Superior temporal gyrus (tissue), 1 donor: ENCODE measurements at regions not wholly inside any gene's neighbourhood (a gene's known extent, or its start where the extent isn't known, plus 50 kb on each side); places are given as distances from the start of the nearest gene placed in this dataset.

Source experiments
- DNase-seq: peaks from one replicate; pipeline ENCODE4 v3.0.0-alpha.2; 2016; ENCODE audit errors: extremely low spot score

DNA sequence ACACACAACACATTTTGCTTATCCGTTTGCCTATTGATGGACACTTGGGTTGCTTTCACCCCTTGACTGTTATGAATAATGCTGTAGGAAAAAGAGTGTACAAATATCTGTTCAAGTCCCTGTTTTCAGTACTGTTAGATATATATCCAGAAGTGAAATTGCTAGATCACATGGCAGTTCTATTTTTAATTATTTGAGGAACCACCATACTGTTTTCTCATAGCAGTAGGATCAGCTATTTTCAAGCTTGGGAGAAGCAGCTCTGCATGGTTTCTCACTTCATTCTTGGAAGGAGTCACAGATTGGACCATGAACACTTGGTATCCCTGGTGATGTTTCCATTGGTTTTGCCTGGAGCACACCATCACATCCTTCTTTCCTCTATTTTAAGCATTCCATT lies 114.4 kb upstream of the ZP4 start:
- DNase-seq: no peak

DNA sequence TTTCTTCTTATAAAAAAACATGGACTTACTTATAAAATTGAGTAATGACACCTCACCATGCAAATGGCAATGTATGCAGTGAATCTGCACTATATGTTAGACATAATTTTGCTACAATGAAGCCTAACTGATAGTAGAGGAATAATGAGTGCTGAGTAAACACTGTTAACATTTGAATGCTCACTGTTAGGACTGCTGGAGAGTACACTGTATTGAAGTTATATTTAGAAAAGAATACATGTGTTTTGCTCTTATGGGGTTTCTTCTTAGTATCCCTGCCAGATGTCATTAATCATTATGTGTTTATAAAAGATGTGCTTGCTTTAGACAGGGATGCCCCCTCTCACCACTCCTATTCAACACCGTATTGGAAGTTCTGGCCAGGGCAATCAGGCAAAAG lies 111.1 kb upstream of the ZP4 start:
- no peak for DNase-seq

DNA sequence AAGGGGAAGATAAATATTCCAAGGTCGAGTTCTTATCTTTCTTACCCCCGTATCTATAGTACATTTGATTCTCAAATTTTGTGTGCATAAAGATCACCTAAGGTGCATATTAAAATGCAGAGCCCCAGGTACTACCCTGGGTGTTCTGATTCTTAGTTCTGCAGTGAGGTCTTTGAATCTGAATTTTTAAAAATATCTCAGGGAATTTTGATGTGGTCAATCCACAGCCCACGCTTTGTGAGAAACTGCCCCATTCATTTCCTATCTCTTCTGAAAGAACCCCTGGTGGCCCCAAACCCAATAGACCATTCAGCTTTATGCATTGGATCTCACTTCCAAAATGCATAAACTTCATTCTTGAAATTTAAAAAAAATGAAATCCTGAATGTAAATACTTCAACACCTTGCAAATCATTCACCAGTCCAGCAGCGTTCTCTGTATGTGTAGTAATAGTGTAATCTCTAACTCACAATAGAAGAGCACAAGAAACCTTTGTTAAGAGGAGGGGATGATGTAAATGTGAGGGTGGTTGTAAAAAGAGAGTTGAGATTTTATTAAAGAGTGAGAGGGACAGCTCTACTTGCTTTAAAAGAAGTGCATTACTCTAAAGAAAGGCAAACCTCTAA lies 108.8 kb upstream of the ZP4 start:
- DNase-seq: no peak

DNA sequence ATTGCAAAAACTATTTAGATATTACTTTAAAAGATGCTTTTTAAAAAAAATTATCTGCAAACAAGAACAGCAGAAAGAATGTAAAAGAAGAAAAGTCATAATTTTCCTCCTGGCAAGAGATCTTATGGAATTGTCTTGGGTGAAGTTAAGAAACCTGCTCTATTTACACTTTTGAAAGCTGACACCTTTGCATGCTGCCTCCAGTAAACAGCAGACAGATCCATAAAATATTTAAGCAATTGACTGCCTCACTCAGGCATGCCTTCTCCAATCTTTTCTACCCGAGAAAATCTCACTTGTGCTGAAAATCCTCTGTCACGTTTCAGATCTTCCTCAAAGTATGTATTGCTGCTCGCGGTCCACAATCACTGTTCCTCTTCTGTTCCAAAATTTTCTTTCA lies 107.9 kb upstream of the ZP4 start:
- no peak for DNase-seq

DNA sequence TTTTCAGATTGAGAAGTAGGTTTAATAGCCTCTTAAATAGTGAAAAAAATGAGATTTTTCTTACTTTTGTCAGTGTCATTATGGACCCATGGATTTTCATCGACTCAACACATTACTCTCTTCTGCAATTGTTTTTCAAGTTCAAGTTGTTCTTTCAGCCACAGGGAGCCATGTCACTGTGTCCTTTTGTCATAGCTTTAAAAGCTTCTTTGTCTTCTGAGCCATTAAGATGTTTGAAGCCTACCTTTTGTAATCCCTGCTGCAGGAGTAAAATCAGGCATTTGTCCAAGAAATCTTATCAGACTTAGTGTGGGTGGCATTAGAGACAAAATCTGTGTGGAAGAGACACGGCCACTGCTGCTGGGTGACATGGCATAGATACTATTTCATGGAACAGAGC lies 92.8 kb upstream of the ZP4 start:
- no peak for DNase-seq

DNA sequence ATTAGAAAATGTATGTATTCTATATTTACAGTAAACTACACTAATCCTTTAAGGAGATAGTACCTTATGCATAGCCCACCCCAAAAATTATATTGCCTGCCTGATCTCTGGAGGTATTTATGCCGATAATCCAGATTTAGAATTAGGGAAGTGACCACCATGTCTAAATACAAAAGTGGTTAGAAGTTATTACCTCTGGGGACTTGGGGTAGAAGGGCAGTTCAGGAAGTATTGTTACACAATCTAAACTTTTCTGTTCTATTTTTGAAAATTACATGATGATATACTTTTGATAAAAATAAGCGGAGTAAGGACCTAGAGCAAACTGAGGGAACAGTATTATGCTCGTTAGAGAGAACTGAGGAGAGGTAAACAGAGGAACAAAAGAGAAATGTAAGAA lies 90.5 kb upstream of the ZP4 start:
- DNase-seq: no peak

DNA sequence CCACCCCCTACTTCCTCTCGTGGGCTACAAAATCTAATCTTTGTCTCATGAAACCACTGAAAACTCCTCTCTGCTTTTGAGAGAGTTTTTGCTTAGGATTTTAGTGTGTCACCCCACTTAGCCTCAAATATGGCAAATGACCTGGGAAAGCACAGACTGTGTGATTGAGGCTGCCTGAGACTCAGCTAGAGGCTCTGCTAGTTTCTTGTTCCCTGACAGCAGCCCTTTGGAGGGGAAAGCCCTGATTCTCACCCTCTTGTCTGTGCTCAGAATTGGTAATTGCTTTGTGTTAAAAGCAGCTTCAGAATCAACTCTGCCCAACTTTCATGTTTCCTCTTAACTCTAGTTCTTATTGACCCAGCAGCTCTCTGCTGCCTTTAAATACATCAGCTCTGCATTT lies 85.6 kb upstream of the ZP4 start:
- no peak for DNase-seq

DNA sequence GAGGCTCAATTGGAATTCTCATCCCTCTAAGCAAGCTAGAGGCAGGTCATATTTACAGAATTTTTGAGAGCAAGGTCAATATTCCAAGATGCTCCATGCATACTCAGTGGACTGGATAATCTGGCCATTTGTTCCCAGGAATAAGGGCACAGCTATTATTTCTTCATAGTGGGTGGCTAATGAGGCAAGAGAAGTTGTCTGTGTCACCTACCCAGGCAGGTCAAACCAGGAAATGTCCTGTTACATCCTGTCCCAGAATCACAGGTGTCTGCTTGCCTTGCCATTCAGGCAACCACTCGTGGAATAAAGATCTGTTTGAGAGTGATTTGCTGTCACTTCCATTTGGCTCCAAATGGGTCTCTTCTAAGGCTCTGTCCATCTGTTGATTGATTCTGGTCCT lies 85.2 kb upstream of the ZP4 start:
- no peak for DNase-seq

DNA sequence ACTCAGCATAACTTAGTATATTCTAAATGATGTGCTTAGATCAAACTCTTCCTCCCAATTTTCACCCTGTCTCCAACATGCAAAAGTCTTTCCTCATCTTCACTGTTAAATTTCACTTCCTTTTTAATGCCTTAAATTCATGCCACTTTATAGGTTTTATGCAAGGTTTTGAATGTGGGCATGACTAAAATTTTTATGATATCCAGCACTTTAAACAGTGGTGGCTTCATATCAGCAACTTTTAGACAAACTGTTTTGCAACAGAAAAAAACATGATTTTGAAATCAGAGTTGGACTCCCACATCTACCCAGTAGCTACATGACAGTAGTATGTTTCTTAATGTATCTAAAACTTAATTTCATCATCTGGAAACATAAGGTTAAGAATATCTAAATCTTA lies 84.7 kb upstream of the ZP4 start:
- no peak for DNase-seq

DNA sequence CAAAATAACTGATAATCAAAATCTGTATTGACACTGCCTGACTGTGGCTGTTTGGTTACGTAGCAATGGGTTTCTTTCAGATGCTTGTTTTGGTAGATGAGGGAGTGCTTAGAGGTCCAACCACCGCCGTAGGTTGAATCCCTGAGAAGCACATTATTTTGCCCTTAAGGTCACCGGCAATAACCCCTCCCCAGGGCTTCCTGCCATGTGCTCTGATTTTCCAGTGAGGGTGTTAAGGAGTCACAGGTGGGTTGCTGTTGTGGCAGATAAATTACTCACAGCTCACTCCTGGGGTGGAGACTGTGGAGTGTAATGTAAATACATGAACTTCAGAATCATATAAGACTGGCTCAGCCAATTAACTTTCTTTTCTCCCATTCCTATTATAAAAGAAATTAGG lies 81.5 kb upstream of the ZP4 start:
- DNase-seq: no peak

DNA sequence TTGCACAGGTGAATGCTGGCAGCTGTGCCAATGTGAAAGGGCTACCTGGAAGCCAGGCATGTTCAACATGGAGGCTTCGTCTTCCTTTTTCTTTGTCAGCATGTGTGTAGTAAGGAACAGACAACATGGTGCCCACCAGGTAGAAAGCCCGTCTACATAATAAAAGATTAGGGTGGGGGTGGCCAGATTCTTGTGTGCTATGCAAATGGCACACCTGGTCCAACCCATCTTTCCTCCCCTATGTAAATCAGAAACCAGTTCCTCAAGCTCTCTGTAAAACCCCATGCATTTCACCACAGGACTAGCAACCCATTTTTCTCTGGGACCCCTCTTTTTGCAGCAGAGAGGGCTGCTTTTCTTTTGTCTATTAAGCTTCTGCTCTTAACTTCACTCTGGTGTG lies 72.3 kb upstream of the ZP4 start:
- no peak for DNase-seq

DNA sequence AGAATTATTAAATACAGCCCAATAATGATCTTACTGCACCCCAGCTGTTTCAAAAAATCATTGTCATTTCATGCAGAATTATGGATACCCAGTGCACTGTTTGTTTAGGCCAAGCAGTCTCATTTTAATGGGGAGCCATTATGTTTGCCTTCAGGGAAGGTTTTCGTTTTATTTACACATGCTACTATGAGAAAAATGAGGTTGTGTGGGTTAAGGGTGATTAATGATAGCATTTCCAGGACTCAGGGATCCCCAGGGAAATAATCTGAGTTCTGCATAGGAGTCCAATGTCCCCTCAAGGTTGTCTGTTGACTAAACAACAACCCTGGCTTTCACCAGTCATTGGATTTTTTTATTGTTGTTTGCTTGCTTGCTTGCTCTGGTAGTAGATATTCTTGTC lies 71.0 kb upstream of the ZP4 start:
- no peak for DNase-seq

DNA sequence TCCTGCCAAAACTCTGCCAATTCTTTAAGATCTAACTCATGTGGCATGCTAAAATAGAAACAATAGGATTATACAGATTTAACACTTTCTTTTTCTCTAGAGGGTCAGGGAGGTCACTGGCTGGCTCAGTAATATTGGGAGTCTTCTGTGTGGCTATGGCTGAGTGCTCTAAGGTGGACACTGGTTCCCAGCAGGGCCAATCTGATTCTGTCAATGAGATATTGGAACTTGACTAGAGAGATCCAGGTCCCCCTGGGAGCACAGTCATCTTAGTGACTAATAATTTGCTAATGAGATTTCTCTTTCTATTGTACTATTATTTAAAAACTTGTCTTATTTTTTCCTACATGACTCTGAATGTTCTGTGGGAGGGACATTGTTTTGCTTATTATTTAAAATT lies 69.1 kb upstream of the ZP4 start:
- no peak for DNase-seq

DNA sequence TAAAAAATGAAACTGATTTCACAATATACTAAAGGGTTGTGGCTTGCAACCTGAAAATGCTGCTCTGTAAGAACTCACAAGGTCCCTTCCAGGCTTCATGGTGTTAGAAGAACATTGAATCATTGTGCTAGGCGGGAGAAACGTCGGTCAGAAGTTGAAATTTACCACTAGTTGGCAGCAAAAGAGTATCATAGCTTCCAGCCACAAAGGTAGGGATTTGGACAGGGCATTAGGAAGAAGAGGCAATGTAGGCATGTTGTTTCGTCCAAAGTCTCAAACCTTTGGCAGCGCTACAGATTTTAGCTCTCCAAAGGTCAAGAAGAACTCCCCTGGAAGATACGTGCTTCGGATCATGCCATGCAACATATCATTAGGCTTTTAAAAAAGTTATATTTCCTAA lies 62.5 kb upstream of the ZP4 start:
- DNase-seq: no peak
